Right atrium auricular region (tissue), 2 donors: ENCODE measurements at regions not wholly inside any gene's neighbourhood (a gene's known extent, or its start where the extent isn't known, plus 50 kb on each side); places are given as distances from the start of the nearest gene placed in this dataset.

Source experiments
- DNase-seq: peaks from one replicate; pipeline ENCODE4 v3.0.0-alpha.2; 2019; ENCODE audit warnings: low spot score
- H3K27ac ChIP-seq, 2 donors: fragments of 200-600 bp; sonication (generic); 1 replicate in 1 of 2; 2 replicates in 1 of 2; pipeline ENCODE4 v1.5.1; 2016 to 2019
- H3K27me3 ChIP-seq, 2 donors: fragments of 200-600 bp; sonication (generic); one replicate each; pipeline versions ENCODE4 v1.5.1 to v1.6.0; 2017 to 2019
- H3K36me3 ChIP-seq: fragments of 200-600 bp; sonication (generic); one replicate; pipeline ENCODE4 v1.5.1; 2016
- H3K4me1 ChIP-seq, 2 donors: fragments of 200-600 bp; sonication (generic); one replicate each; pipeline versions ENCODE4 v1.5.1 to v1.6.0; 2017 to 2019
- H3K4me3 ChIP-seq, 2 donors: fragments of 200-600 bp; sonication (generic); 1 replicate in 1 of 2; 2 replicates in 1 of 2; pipeline ENCODE4 v1.5.1; 2017 to 2019; ENCODE audit warnings: mild to moderate bottlenecking in 1 of 2, moderate library complexity in 1 of 2
- H3K9me3 ChIP-seq, 2 donors: fragments of 200-600 bp; sonication (generic); one replicate each; pipeline ENCODE4 v1.5.1; 2019
- TF ChIP-seq, protein P1 (sequence below), 2 donors: fragments of 200-600 bp; sonication (generic); IDR thresholded peaks; one replicate each; pipeline ENCODE4 v1.5.1; 2019; ENCODE audit warnings: antibody characterized with exemption in 2 of 2

DNA sequence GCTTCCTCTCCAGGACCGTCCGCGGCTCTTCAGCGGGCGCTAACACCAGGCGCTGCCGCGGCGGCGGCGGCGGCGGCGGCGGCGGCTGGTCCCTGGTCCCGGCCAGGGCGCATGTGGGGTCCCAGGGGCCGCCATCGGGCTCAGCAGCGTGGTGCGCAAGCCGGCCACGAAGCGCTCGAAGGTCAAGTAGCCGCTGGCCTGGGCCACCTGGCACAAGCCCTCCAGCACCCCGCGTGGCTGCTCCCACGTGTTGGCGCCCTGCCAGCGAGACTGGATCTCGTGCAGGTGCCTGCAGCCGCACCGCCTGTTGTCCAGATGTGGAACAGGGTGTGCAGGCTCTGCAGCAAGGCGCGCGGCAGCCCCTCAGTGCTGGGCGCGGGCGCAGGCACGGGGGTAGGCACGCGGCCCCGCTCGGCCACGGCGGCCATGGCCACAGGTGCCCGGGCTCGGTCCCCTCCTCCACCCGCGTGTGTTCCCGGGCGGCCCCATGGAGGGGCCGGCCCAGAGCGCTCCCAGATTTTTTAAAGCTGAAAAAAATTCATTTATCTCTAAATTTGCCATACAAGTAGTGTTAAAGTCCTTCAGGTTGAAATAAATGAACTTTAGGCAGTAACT, 884.2 kb upstream of the ZNF722 start:
- peaks cover 0 to 9% of the 10 kb centered on the region in 2 donors for H3K9me3 ChIP-seq
- no peak for DNase-seq

More for the DNA sequence above, 884.2 kb upstream of the ZNF722 start:
- TF ChIP-seq, protein P1, sequence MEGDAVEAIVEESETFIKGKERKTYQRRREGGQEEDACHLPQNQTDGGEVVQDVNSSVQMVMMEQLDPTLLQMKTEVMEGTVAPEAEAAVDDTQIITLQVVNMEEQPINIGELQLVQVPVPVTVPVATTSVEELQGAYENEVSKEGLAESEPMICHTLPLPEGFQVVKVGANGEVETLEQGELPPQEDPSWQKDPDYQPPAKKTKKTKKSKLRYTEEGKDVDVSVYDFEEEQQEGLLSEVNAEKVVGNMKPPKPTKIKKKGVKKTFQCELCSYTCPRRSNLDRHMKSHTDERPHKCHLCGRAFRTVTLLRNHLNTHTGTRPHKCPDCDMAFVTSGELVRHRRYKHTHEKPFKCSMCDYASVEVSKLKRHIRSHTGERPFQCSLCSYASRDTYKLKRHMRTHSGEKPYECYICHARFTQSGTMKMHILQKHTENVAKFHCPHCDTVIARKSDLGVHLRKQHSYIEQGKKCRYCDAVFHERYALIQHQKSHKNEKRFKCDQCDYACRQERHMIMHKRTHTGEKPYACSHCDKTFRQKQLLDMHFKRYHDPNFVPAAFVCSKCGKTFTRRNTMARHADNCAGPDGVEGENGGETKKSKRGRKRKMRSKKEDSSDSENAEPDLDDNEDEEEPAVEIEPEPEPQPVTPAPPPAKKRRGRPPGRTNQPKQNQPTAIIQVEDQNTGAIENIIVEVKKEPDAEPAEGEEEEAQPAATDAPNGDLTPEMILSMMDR (IDR thresholded peaks at IDR 0.05), result no peak
- no peaks in the 10 kb centered on the region for H3K36me3 ChIP-seq
- no peak overlapping the region for H3K27ac ChIP-seq
- H3K27me3 ChIP-seq, result no peaks in the 10 kb centered on the region
- no peaks in the 10 kb centered on the region for H3K4me1 ChIP-seq
- no peak overlapping the region for H3K4me3 ChIP-seq
